HL-60 (cell line): ENCODE measurements at regions not wholly inside any gene's neighbourhood (a gene's known extent, or its start where the extent isn't known, plus 50 kb on each side); places are given as distances from the start of the nearest gene placed in this dataset.

Experiments
- DNase-seq, 2 experiments: peaks; one replicate each; pipeline ENCODE4 v3.0.0-alpha.2; 2010 to 2020; ENCODE audit warnings: low read depth in 1 of 2, low spot score in 1 of 2
- H3K27ac ChIP-seq: fragments of 250-450 bp; sonication (Bioruptor Pico); replicated peaks from 2 replicates; pipeline ENCODE4 v1.5.1; 2020; ENCODE audit warnings: mild to moderate bottlenecking, moderate library complexity
- H3K27me3 ChIP-seq: fragments of 250-450 bp; sonication (Bioruptor Pico); 2 replicates; pipeline ENCODE4 v1.5.1; 2021; ENCODE audit warnings: mild to moderate bottlenecking, moderate library complexity; ENCODE audit not compliant: insufficient read depth, poor library complexity, severe bottlenecking
- H3K4me3 ChIP-seq: replicated peaks from 2 replicates; pipeline ENCODE4 v1.5.1; 2011; ENCODE audit warnings: mild to moderate bottlenecking, control low read depth, low read length; ENCODE audit not compliant: insufficient read depth
- GABPA ChIP-seq: IDR thresholded peaks from 2 replicates; pipeline ENCODE4 v1.6.1; 2012; ENCODE audit warnings: low read depth
- POLR2AphosphoS5 ChIP-seq: IDR thresholded peaks from 2 replicates; pipeline ENCODE4 v1.6.1; 2012; ENCODE audit warnings: low read depth
- SPI1 ChIP-seq: IDR thresholded peaks from 2 replicates; pipeline ENCODE4 v1.6.1; 2012; ENCODE audit warnings: low read depth, mild to moderate bottlenecking, borderline replicate concordance
- TF ChIP-seq, protein P1 (sequence below): IDR thresholded peaks from one replicate; pipeline ENCODE4 v1.5.1; 2011; ENCODE audit warnings: low read length, control low read depth, inconsistent platforms; ENCODE audit not compliant: insufficient read depth
- TF ChIP-seq, protein P2 (sequence below): IDR thresholded peaks from 2 replicates; pipeline ENCODE4 v1.6.1; 2012; ENCODE audit warnings: low read depth; ENCODE audit not compliant: insufficient replicate concordance

DNA sequence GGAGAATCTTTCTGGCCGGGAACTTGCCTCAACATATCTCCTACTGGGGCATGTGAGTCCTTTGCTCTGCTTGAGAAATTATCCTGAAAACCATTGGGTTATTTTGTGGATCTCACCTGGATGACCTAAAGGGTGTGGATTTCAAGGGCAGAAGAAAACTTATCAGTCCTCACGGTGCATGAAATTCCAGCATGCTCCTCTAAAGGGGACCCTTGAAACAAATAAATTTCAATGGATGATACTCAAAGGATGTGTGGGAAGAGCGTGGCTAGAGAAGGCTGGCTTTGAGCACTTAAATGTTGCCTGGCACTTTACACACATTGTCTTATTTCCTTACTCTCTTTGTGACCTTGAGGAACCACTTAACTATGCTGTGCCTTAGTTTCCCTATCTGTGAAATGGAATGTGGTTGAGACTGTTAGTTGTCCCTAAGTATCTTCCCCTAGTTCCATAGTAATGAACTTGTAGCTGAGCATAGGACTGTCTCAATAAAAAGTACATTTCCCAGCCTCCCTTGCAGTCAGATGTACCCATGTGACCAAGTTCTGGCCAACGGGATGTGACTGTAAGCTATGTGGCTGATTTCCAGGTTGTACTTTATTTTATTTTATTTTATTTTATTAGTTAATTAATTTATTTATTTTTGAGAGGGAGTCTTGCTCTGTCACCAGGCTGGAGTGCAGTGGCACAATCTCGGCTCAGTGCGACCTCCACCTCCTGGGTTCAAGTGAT, 81.9 kb upstream of the PTPN1 start:
- TF ChIP-seq SPI1 (no peak), GABPA (no peak), POLR2AphosphoS5 (no peak)
- TF ChIP-seq, protein P1, sequence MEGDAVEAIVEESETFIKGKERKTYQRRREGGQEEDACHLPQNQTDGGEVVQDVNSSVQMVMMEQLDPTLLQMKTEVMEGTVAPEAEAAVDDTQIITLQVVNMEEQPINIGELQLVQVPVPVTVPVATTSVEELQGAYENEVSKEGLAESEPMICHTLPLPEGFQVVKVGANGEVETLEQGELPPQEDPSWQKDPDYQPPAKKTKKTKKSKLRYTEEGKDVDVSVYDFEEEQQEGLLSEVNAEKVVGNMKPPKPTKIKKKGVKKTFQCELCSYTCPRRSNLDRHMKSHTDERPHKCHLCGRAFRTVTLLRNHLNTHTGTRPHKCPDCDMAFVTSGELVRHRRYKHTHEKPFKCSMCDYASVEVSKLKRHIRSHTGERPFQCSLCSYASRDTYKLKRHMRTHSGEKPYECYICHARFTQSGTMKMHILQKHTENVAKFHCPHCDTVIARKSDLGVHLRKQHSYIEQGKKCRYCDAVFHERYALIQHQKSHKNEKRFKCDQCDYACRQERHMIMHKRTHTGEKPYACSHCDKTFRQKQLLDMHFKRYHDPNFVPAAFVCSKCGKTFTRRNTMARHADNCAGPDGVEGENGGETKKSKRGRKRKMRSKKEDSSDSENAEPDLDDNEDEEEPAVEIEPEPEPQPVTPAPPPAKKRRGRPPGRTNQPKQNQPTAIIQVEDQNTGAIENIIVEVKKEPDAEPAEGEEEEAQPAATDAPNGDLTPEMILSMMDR = no peak
- TF ChIP-seq, protein P2, sequence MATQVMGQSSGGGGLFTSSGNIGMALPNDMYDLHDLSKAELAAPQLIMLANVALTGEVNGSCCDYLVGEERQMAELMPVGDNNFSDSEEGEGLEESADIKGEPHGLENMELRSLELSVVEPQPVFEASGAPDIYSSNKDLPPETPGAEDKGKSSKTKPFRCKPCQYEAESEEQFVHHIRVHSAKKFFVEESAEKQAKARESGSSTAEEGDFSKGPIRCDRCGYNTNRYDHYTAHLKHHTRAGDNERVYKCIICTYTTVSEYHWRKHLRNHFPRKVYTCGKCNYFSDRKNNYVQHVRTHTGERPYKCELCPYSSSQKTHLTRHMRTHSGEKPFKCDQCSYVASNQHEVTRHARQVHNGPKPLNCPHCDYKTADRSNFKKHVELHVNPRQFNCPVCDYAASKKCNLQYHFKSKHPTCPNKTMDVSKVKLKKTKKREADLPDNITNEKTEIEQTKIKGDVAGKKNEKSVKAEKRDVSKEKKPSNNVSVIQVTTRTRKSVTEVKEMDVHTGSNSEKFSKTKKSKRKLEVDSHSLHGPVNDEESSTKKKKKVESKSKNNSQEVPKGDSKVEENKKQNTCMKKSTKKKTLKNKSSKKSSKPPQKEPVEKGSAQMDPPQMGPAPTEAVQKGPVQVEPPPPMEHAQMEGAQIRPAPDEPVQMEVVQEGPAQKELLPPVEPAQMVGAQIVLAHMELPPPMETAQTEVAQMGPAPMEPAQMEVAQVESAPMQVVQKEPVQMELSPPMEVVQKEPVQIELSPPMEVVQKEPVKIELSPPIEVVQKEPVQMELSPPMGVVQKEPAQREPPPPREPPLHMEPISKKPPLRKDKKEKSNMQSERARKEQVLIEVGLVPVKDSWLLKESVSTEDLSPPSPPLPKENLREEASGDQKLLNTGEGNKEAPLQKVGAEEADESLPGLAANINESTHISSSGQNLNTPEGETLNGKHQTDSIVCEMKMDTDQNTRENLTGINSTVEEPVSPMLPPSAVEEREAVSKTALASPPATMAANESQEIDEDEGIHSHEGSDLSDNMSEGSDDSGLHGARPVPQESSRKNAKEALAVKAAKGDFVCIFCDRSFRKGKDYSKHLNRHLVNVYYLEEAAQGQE = no peak
- no peaks in the 10 kb centered on the region for H3K27me3 ChIP-seq
- H3K27ac ChIP-seq = no peak overlapping the region
- H3K4me3 ChIP-seq = no peak overlapping the region
- DNase-seq = no peak

GRCh38 chr20:50429412-50429811, 80.8 kb upstream of the PTPN1 start:
- H3K27me3 ChIP-seq = no peaks in the 10 kb centered on the region
- H3K27ac ChIP-seq = no peak overlapping the region
- H3K4me3 ChIP-seq = no peak overlapping the region
- DNase-seq = no peak
- TF ChIP-seq SPI1 (no peak), POLR2AphosphoS5 (no peak), GABPA (no peak)
- TF ChIP-seq, protein P2 = no peak
- TF ChIP-seq, protein P1 = no peak

DNA sequence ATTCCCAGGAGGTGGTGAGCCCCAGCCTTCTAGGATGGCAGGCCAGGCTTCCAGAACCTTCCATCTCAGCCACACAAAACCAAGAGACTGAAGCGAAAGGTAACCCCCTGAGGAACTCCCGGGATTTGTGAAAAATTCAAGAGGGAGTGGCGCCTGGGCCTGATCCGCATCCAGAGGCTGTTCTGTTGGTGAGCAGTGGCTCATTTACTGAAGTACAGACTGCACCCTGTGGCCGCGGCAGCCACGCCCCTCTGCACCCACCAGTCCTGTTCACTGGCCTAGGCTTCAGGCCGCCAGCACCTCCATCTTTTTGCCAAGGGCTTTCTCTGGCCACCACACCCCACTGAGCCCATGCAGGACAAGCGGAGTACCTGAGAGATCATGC, 79.1 kb upstream of the PTPN1 start:
- DNase-seq = no peak
- Histone ChIP-seq H3K4me3 (no peak overlapping the region), H3K27me3 (no peaks in the 10 kb centered on the region), H3K27ac (no peak overlapping the region)
- TF ChIP-seq GABPA = no peak
- TF ChIP-seq, protein P1 = no peak
- TF ChIP-seq SPI1 = no peak
- TF ChIP-seq POLR2AphosphoS5 = no peak
- TF ChIP-seq, protein P2 = no peak
